HG03571 (cell line): ENCODE measurements at regions not wholly inside any gene's neighbourhood (a gene's known extent, or its start where the extent isn't known, plus 50 kb on each side); places are given as distances from the start of the nearest gene placed in this dataset.
A peak's percentile ranks its signal among the peaks of the same experiment; 100 is the strongest.
"Not testable (repeated sequence)": the region's sequence is repeated elsewhere in the genome, so short reads cannot be mapped to it uniquely, and the experiment has no call there.

Experiments used
- ATAC-seq: cut with Tn5 transposase; IDR thresholded peaks from one replicate; pipeline ENCODE4 v1.9.1; 2021; ENCODE audit not compliant: unreplicated experiment

GRCh38 chr12:75742048-75742447, 230.6 kb upstream of the KRR1 start:
- no peak for ATAC-seq

DNA sequence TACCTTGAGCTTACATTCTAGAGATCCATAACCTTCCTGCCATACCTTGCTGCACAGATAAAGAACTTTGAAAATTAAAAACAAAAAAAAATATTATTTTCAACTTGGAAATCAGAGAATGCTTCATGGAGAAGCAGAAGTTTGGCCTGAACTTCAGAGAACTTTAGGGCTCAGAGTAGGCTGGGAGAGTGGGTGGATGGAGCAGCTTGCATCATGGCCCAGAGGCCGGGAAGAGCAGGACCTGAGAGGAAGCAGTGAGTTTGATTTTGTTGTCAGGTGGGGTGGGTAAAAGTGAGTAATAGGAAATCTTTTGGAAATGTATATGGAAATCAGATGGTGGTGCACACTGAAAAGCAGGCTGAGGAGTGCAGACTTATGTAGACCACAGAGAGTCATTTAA, 228.5 kb upstream of the KRR1 start:
- no peak for ATAC-seq

GRCh38 chr12:75739098-75739497, 227.7 kb upstream of the KRR1 start:
- not testable (repeated sequence) for ATAC-seq

GRCh38 chr12:75738486-75738885, 227.1 kb upstream of the KRR1 start:
- peak; percentile 58 for ATAC-seq

DNA sequence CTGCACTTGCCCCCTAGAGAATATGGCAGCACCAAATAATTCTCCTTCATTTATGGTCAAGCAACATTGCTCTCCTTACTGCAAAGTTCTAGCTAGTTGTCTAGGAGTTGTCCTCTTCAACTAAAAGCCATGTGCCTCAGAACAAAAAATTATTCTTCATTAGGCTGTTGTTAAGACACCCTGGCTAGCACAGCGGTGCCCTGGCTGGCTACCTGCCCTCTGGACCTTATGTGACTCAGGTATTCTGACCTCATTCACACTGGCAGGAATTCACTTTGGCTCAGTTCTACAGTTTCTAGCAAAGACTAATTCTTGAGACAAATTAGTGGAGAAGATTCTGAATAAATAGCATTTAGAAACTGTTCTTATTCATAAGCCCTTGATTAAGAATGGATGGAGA, 224.4 kb upstream of the KRR1 start:
- no peak for ATAC-seq

DNA sequence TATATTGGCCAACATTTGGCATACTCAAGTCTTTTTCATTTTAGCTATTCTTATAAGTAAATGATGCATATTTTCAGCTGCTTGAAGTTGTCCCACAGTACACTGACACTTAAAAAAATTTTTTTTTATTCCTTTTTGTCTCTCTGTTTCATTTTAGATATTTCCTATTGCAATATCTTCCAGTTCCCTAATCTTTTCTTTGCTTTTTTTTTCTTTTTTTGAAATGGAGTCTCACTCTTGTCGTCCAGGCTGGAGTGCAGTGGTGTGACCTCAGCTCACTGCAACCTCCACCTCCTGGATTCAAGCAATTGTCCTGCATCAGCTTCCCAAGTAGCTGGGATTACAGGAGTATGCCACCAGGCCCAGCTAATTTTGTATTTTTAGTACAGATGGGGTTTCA, 217.4 kb upstream of the KRR1 start:
- ATAC-seq: no peak

- ATAC-seq: no peak
These were observed 216.2 kb upstream of the KRR1 start for GRCh38 chr12:75727577-75727976.

DNA sequence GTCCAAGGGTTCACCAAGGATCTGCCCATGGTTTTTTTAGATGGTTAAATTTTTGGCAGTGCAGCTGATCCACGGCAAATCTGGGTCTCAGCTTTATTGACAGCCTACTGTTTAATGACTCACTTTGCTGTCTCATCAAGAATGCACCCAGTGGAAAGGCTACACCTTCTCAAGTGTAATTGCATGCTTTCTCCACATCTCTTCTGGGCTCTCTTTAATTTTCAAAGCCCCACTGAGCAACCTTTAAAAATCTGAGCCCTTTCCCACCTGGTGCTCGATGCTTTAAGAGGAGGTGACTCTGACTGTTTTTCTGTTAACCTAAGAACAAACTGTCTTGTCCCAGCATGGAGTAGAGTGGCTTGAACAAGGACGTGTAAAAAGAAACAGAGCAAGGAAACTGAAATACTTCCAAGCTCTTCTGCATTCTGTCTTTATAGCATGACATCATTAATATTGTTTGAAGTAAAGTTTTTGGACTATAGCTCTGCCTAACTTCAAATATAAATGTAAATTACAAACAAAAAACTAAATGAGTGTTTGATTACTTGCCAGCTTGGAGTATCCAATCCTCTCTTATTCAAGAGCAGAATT, 214.2 kb upstream of the KRR1 start:
- ATAC-seq: no peak

- no peak for ATAC-seq
These were observed 213.5 kb upstream of the KRR1 start for GRCh38 chr12:75724928-75725312.

DNA sequence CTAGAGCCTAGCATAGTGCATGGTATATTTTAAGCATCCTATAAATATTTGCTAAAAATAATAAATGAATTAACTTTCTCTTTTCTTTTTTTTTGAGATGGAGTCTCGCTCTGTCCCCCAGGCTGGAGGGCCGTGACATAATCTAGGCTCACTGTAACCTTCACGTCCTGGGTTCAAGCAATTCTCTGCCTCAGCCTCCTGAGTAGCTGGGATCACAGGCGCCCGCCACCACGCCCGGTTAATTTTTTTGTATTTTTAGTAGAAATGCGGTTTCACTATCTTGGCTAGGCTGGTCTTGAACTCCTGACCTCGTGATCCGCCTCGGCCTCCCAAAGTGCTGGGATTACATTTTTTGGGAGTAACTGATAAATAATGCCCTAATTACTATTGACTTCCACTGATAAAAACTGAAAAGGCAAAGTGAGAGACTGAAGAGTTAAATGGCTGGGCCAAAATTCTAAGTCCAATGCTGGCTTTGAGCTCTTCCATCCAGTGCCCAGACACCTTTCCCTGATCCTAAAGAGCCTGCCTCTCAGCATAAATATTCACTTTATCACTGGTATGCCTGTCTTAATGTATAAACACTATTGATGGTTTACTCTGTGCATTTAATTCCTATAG, 213.0 kb upstream of the KRR1 start:
- ATAC-seq: no peak

DNA sequence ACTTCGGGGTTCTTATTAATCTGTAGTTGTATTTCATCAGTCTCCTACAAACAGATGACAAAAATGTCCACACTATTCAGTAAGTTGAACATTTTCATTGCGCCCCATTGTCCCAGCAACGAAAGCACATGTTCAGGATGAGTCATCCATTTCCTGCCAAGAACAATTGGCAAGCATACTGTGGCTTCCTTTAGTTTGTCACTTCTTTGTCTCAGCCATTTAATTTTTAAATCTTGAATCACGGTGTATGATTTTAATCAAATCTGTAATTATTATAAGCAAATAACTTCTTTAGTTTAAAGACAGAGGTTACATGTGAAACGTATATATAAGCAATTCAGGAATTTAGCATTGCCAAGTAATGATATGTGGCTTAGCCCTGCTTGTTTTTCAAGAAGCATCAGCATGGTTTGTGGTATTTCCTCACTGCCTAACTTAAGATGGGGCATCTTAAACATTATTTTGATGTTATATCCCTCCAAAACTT, 211.3 kb upstream of the KRR1 start:
- ATAC-seq: peak; percentile 87

GRCh38 chr12:75721796-75722195, 210.4 kb upstream of the KRR1 start:
- no peak for ATAC-seq

DNA sequence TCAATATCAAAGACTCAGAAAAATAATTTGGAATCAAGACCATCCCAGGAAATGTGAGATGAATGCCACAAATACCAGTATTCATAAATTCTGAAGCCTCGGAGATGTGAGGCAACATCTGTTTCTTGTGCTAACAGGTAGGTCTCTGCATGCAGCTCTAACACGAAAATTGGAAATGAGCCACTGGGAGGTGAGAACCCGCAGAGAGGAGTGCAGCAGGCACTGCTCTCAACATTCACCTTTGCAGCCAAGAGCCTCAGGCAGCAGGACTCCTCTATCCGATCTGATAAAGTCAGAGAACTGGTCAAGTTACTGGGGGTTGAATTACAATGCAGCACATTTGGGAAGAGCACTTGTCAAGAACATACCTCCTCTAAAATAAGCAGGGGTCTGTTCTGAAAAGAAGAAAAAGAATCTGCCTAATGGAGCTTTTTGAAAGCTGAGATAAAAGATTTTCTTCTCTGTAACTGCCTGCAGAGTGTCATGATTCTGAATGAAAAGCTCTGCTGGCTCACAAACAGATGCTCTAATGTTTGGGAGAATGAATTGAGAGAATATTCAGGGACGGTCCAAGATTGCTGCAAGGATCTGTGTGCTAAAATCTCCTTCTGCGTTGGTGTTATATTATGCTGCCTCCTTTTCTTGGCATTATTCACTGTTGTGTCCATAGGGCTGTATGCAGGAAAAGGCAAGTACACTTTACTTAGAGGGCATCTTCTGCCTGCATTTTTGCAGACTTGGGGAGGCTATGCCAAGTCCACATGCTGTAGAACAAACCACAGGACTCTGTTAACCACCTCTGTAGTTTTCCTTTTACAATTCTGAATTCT, 209.6 kb upstream of the KRR1 start:
- ATAC-seq: no peak

GRCh38 chr12:75717902-75718301, 206.5 kb upstream of the KRR1 start:
- no peak for ATAC-seq

GRCh38 chr12:75716291-75717025, 205.0 kb upstream of the KRR1 start:
- no peak for ATAC-seq

- ATAC-seq: no peak
These were observed 204.3 kb upstream of the KRR1 start for GRCh38 chr12:75715682-75716081.

DNA sequence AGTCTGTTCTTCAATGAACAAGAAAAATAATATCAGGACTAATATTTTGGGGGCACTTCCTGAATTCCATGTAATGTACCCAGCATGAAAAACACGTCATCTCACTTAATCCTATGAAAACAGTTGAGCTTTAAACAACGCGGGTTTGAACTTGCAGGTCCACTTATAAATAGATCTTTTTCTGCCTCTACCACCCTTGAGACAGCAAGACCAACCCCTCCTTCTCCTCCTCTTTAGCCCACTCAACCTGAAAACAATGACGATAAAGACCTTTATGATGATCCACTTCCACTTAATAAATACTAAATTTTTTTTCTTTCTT, 203.9 kb upstream of the KRR1 start:
- no peak for ATAC-seq

DNA sequence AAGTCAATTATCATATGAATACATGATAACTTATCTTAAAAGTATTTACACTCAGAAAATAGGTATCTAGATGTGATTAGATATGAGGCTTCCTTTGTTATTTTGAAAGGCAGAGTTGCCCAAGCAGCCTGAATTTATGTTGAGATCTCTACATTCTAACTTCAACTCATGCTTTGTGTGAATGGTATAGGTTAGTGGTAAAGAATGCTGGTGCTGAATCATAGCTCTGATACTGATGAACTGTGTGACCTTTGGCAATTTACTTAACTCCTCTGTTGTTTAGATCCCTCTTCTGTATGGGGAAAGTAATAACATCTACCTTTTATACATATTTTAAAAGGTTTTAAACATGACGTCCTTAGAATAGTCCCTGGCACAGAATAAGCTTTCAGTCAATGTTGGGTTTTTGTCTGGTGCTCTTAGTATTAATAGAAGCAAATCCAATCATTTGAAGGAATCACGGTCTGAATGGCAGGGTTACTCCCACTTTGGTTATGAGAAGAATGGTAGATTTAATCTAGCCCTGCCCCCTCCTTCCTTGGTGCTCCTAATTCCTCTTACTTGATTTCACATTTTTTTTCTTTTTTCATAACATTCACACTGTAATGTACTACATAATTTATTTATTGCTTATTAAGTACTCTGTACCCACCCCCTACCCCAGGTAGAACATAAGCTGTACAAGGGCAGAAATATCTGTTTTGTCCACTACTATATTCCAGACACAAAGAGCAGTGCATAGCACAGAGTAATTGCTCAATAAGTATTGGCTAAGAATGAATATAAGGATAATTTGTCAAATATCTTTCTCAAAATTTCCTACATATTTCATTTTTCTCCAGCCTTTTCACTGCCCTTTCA, 203.3 kb upstream of the KRR1 start:
- ATAC-seq: no peak

DNA sequence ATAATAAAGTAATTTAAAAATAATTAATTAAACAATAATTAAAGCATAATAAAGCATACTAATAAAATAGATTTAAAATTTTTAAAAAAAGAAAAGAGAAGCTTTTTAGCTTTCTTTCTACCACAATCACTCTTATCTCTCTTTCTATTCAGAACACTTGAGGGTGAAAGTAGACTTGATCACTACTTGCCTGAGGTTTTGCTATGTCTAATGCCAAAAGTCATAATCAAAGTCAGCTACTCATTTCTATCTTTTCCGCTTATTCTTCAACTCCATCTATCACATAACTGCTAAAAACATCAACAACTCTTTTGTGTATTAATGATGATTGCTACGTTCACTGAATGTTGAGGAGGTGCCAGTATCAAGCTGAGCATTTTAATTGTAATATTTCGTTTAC, 202.0 kb upstream of the KRR1 start:
- no peak for ATAC-seq

DNA sequence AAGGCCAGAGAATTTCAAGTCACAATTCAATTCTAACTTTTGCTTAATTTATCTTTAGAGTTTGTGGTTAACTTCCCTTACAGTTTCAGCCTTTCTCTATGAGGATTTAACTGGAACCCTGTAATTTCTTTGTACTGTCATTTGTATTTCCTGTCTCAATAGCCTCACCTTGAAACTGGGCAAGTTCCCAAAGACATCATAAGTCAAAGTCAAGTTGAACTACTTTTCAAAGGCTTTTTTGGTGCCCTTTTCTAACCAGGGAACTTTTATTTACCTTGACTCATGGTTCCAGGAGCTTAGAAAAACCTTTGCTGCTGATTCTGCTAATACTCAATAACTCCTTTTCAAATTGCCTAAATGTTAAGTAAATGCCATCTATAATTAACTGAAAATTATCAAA, 200.8 kb upstream of the KRR1 start:
- ATAC-seq: no peak

GRCh38 chr12:75711271-75711670, 199.9 kb upstream of the KRR1 start:
- no peak for ATAC-seq
